ENCODE measurements at regions not wholly inside any gene's neighbourhood (a gene's known extent, or its start where the extent isn't known, plus 50 kb on each side); places are given as distances from the start of the nearest gene placed in this dataset.

DNA sequence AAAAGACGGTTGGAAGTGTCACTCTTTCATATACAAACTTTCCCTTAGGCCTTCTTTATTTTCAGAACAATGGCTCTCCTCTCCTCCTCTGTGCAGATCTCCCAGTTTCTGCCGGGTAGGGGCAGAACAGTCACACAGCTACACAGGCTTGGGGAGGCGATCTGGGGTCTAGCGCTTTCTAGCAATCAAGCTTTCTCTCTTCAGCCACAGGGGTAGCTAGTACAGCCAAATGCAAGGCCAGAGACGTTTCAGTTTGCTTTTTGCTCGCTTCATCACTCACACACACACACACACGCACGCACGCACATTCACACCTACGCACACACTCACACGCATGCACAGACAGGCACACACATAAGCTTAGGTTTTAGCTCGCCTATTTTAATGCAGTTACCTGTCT lies 104.3 kb downstream of the SPATA19 start:
- DNase-seq (no peak), ATAC-seq (no peak)
- intact Hi-C loops (cut with DNase I), result no loop called here
- Histone ChIP-seq H3K27ac (no peak overlapping the region), H3K4me3 (no peak overlapping the region), H3K27me3 (ENCODE audit: insufficient read depth in 3 of 3, low read length in 2 of 3) (no peaks in the 10 kb centered on the region), H3K4me1 (no peaks in the 10 kb centered on the region), H3K9me3 (no peaks in the 10 kb centered on the region), H3K36me3 (ENCODE audit: insufficient read depth in 1 of 2, low read depth in 1 of 2) (no peaks in the 10 kb centered on the region)
- TF ChIP-seq CTCF (IDR thresholded peaks at IDR 0.05), result no peak
- 75 to 81% (median 75%) methylated on average over 12 of the region's 12 CpGs for WGBS, 3 donors

GRCh38 chr11:133739481-133739880 lies 105.8 kb downstream of the SPATA19 start:
- ATAC-seq, result no peak
- Histone ChIP-seq H3K9me3 (no peaks in the 10 kb centered on the region), H3K27me3 (ENCODE audit: insufficient read depth in 3 of 3, low read length in 2 of 3) (no peaks in the 10 kb centered on the region), H3K4me1 (no peaks in the 10 kb centered on the region), H3K4me3 (no peak overlapping the region), H3K27ac (no peak overlapping the region), H3K36me3 (ENCODE audit: insufficient read depth in 1 of 2, low read depth in 1 of 2) (no peaks in the 10 kb centered on the region)
- no peak for TF ChIP-seq CTCF (IDR thresholded peaks at IDR 0.05)
- intact Hi-C loops (cut with DNase I), result no loop called here
- DNase-seq, result no peak

DNA sequence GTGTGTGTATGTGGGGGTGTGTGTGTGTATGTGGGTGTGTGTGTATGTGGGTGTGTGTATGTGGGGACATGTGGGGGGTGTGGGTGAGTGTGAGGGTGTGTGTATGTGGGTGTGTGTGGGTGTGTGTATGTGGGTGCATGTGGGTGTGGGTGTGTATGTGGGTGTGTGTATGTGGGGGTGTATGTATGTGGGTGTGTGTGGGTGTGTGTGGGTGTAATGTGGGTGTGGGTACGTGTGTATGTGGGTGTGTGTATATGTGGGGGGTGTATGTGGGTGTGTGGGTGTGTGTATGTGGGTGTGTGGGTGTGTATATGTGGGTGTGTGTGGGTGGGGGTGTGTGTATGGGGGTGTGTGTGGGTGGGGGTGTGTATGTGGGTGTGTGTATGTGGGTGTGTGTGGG lies 106.7 kb downstream of the SPATA19 start:
- H3K36me3 ChIP-seq (ENCODE audit: insufficient read depth in 1 of 2, low read depth in 1 of 2), result no peaks in the 10 kb centered on the region
- H3K9me3 ChIP-seq, result no peaks in the 10 kb centered on the region
- WGBS, 3 donors, result 80 to 92% (median 83%) methylated on average over 1 of the region's 1 CpG
- no peak for TF ChIP-seq CTCF (IDR thresholded peaks at IDR 0.05)
- peaks cover 0 to 1% (median 0%) of the 10 kb centered on the region in 3 donors for H3K27me3 ChIP-seq (ENCODE audit: insufficient read depth in 3 of 3, low read length in 2 of 3)
- peak in 1 of 4 donors; percentile 30 for ATAC-seq
- H3K4me3 ChIP-seq, result no peak overlapping the region
- intact Hi-C loops (cut with DNase I), result no loop called here
- no peak for DNase-seq
- H3K4me1 ChIP-seq, result no peaks in the 10 kb centered on the region
- H3K27ac ChIP-seq, result no peak overlapping the region

- WGBS, 3 donors, result 82 to 85% (median 83%) methylated on average over 6 of the region's 6 CpGs
- H3K27ac ChIP-seq, result no peak overlapping the region
- no peak overlapping the region for H3K4me3 ChIP-seq
- H3K27me3 ChIP-seq (ENCODE audit: insufficient read depth in 3 of 3, low read length in 2 of 3), result peaks cover 0 to 1% (median 0%) of the 10 kb centered on the region in 3 donors
- no peaks in the 10 kb centered on the region for H3K4me1 ChIP-seq
- no peak for ATAC-seq
- H3K36me3 ChIP-seq (ENCODE audit: insufficient read depth in 1 of 2, low read depth in 1 of 2), result no peaks in the 10 kb centered on the region
- intact Hi-C loops (cut with DNase I), result no loop called here
- no peak for TF ChIP-seq CTCF (IDR thresholded peaks at IDR 0.05)
- DNase-seq, result no peak
- no peaks in the 10 kb centered on the region for H3K9me3 ChIP-seq
Observed at GRCh38 chr11:133733631-133734030, 111.7 kb downstream of the SPATA19 start.

- Histone ChIP-seq H3K36me3 (ENCODE audit: insufficient read depth in 1 of 2, low read depth in 1 of 2) (no peaks in the 10 kb centered on the region), H3K27me3 (ENCODE audit: insufficient read depth in 3 of 3, low read length in 2 of 3) (peaks cover 0 to 1% (median 0%) of the 10 kb centered on the region in 3 donors), H3K4me3 (no peak overlapping the region), H3K27ac (no peak overlapping the region), H3K9me3 (no peaks in the 10 kb centered on the region), H3K4me1 (no peaks in the 10 kb centered on the region)
- DNase-seq (no peak), ATAC-seq (no peak)
- no peak for TF ChIP-seq CTCF (IDR thresholded peaks at IDR 0.05)
- 81 to 82% (median 81%) methylated on average over 10 of the region's 10 CpGs for WGBS, 3 donors
- intact Hi-C loops (cut with DNase I), result no loop called here
Observed at GRCh38 chr11:133732109-133732674, 113.1 kb downstream of the SPATA19 start.
